Loucy (cell line): ENCODE measurements at regions not wholly inside any gene's neighbourhood (a gene's known extent, or its start where the extent isn't known, plus 50 kb on each side); places are given as distances from the start of the nearest gene placed in this dataset.

Experiments used
- H2AFZ ChIP-seq: fragments of 200-600 bp; sonication (generic); 2 replicates; pipeline ENCODE4 v1.6.0; 2016; ENCODE audit warnings: antibody characterized with exemption, mild to moderate bottlenecking, low read length, moderate library complexity
- H3F3A ChIP-seq: fragments of 200-600 bp; 2 replicates; pipeline ENCODE4 v1.6.0; 2016; ENCODE audit warnings: antibody characterized with exemption, low read depth, mild to moderate bottlenecking
- H3K27me3 ChIP-seq: fragments of 200-600 bp; sonication (generic); 2 replicates; pipeline ENCODE4 v1.6.1; 2014; ENCODE audit warnings: low read length, mild to moderate bottlenecking; ENCODE audit not compliant: insufficient read depth, poor library complexity, severe bottlenecking
- H3K36me3 ChIP-seq: fragments of 200-600 bp; sonication (generic); 2 replicates; pipeline ENCODE4 v1.6.1; 2016; ENCODE audit warnings: low read length; ENCODE audit not compliant: insufficient read depth
- H3K4me1 ChIP-seq: fragments of 200-600 bp; sonication (generic); 2 replicates; pipeline ENCODE4 v1.5.1; 2014; ENCODE audit warnings: low read length, mild to moderate bottlenecking; ENCODE audit not compliant: insufficient read depth, poor library complexity, severe bottlenecking
- H3K4me2 ChIP-seq: fragments of 200-600 bp; sonication (generic); 2 replicates; pipeline ENCODE4 v1.6.0; 2014; ENCODE audit warnings: antibody characterized with exemption, low read length, low read depth, mild to moderate bottlenecking; ENCODE audit not compliant: poor library complexity, severe bottlenecking
- H3K4me3 ChIP-seq: fragments of 200-600 bp; sonication (generic); 2 replicates; pipeline ENCODE4 v1.5.1; 2014; ENCODE audit warnings: low read length, mild to moderate bottlenecking, mixed read lengths; ENCODE audit not compliant: poor library complexity, severe bottlenecking
- H3K79me2 ChIP-seq: fragments of 200-600 bp; sonication (generic); 2 replicates; pipeline ENCODE4 v1.6.1; 2014; ENCODE audit warnings: low read length; ENCODE audit not compliant: insufficient read depth
- H3K9ac ChIP-seq: fragments of 200-600 bp; sonication (generic); 2 replicates; pipeline ENCODE4 v1.6.0; 2014; ENCODE audit warnings: mild to moderate bottlenecking, low read depth, low read length, moderate library complexity; ENCODE audit not compliant: poor library complexity, severe bottlenecking
- H3K9me2 ChIP-seq: fragments of 200-600 bp; sonication (generic); replicated peaks from 2 replicates; pipeline ENCODE4 v1.6.1; 2016; ENCODE audit warnings: low read depth, low read length, mixed read lengths
- H3K9me3 ChIP-seq: fragments of 200-600 bp; sonication (generic); 2 replicates; pipeline ENCODE4 v1.6.1; 2014; ENCODE audit warnings: mild to moderate bottlenecking, antibody characterized with exemption, low read length, low read depth; ENCODE audit not compliant: insufficient read depth
- H4K20me1 ChIP-seq: fragments of 200-600 bp; sonication (generic); 2 replicates; pipeline ENCODE4 v1.6.0; 2014; ENCODE audit warnings: antibody characterized with exemption, low read length, mild to moderate bottlenecking; ENCODE audit not compliant: insufficient read depth, poor library complexity, severe bottlenecking
- CTCF ChIP-seq: fragments of 200-600 bp; sonication (generic); conservative IDR thresholded peaks from 2 replicates; pipeline ENCODE4 v1.5.1; 2014; ENCODE audit warnings: mild to moderate bottlenecking, antibody characterized with exemption, low read length
- EZH2phosphoT487 ChIP-seq: fragments of 200-600 bp; IDR thresholded peaks from 2 replicates; pipeline ENCODE4 v1.6.1; 2018; ENCODE audit warnings: antibody characterized with exemption, mild to moderate bottlenecking, moderate library complexity, borderline replicate concordance

DNA sequence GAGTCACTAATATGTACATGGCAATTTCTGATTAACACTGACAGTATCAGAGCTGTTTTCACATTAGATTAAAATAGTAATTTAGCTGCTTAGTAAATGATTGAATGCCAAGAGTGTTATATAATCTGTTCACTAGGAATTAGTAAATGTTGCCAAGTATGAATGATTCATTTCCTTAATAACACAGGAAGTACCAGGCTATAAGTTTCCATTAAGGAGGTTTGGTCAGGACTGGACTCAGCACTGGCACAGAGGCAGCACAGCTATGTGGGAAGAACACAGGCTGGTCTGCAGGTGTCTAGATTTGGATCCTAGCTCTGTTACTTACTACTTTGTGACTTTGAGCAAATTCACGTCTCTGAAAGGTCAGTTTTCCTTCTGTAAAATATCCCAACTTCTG lies 97.2 kb downstream of the TDRD15 start:
- Histone ChIP-seq H3K27me3 (no peaks in the 10 kb centered on the region), H3K9me3 (no peaks in the 10 kb centered on the region), H3K4me3 (no peak overlapping the region), H3K9ac (no peak overlapping the region), H3K79me2 (no peaks in the 10 kb centered on the region), H3K4me1 (no peaks in the 10 kb centered on the region), H2AFZ (no peak overlapping the region), H4K20me1 (no peaks in the 10 kb centered on the region), H3K4me2 (no peak overlapping the region), H3F3A (no peaks in the 10 kb centered on the region), H3K9me2 (no peaks in the 10 kb centered on the region), H3K36me3 (no peaks in the 10 kb centered on the region)
- no peak for TF ChIP-seq CTCF
- TF ChIP-seq EZH2phosphoT487, result no peak

- Histone ChIP-seq H3K36me3 (no peaks in the 10 kb centered on the region), H2AFZ (no peak overlapping the region), H3K27me3 (no peaks in the 10 kb centered on the region), H3K4me1 (no peaks in the 10 kb centered on the region), H3K9me2 (no peaks in the 10 kb centered on the region), H4K20me1 (no peaks in the 10 kb centered on the region), H3K4me3 (no peak overlapping the region), H3K79me2 (no peaks in the 10 kb centered on the region), H3K4me2 (no peak overlapping the region), H3K9ac (no peak overlapping the region), H3K9me3 (no peaks in the 10 kb centered on the region), H3F3A (no peaks in the 10 kb centered on the region)
- no peak for TF ChIP-seq EZH2phosphoT487
- TF ChIP-seq CTCF, result no peak
Measured at GRCh38 chr2:21223618-21224017, 99.8 kb downstream of the TDRD15 start.

GRCh38 chr2:21228041-21228895 lies 104.5 kb downstream of the TDRD15 start:
- Histone ChIP-seq H3K4me1 (no peaks in the 10 kb centered on the region), H3K4me2 (no peak overlapping the region), H3K27me3 (no peaks in the 10 kb centered on the region), H2AFZ (no peak overlapping the region), H3K9ac (no peak overlapping the region), H3K9me2 (no peaks in the 10 kb centered on the region), H3F3A (no peaks in the 10 kb centered on the region), H3K36me3 (no peaks in the 10 kb centered on the region), H3K9me3 (no peaks in the 10 kb centered on the region), H3K79me2 (no peaks in the 10 kb centered on the region), H3K4me3 (no peak overlapping the region), H4K20me1 (no peaks in the 10 kb centered on the region)
- TF ChIP-seq EZH2phosphoT487 (no peak), CTCF (no peak)
